Small intestine (tissue), 7 donors: ENCODE measurements at regions not wholly inside any gene's neighbourhood (a gene's known extent, or its start where the extent isn't known, plus 50 kb on each side); places are given as distances from the start of the nearest gene placed in this dataset.

Experiments
- DNase-seq, 2 donors: peaks; one replicate each; pipeline versions ENCODE4 v3.0.0 to v3.0.0-alpha.2; 2013
- FAIRE-seq: peaks from 2 replicates; lab custom pipeline; 2012; peaks lifted over from hg19 to GRCh38; lab: Jason Lieb, UNC
- H3K27ac ChIP-seq, 3 donors: one replicate each; pipeline ENCODE4 v1.5.1; 2013; ENCODE audit warnings: low read length in 2 of 3, mild to moderate bottlenecking in 2 of 3, control low read depth in 1 of 3, inconsistent platforms in 1 of 3, low read depth in 1 of 3, moderate library complexity in 1 of 3
- H3K27me3 ChIP-seq, 3 donors: one replicate each; pipeline ENCODE4 v1.6.1; 2013; ENCODE audit warnings: low read length in 3 of 3, inconsistent platforms in 1 of 3; ENCODE audit not compliant: control insufficient read depth in 3 of 3, insufficient read depth in 3 of 3
- H3K36me3 ChIP-seq, 3 donors: one replicate each; pipeline ENCODE4 v1.6.1; 2013; ENCODE audit warnings: low read length in 3 of 3, inconsistent platforms in 1 of 3, low read depth in 1 of 3, mild to moderate bottlenecking in 1 of 3, moderate library complexity in 1 of 3; ENCODE audit not compliant: control insufficient read depth in 3 of 3, insufficient read depth in 2 of 3
- H3K4me1 ChIP-seq, 3 donors: one replicate each; pipeline ENCODE4 v1.6.1; 2013; ENCODE audit warnings: low read length in 2 of 3, inconsistent platforms in 1 of 3, low read depth in 1 of 3, mild to moderate bottlenecking in 1 of 3, moderate library complexity in 1 of 3; ENCODE audit not compliant: control insufficient read depth in 3 of 3, insufficient read depth in 2 of 3
- H3K4me3 ChIP-seq, 3 donors: one replicate each; pipeline ENCODE4 v1.5.1; 2013; ENCODE audit warnings: low read length in 3 of 3, control low read depth in 1 of 3, inconsistent platforms in 1 of 3, low read depth in 1 of 3, mild to moderate bottlenecking in 1 of 3, moderate library complexity in 1 of 3
- H3K9me3 ChIP-seq, 2 donors: one replicate each; pipeline ENCODE4 v1.6.1; 2013; ENCODE audit warnings: low read depth in 1 of 2, low read length in 1 of 2; ENCODE audit not compliant: control insufficient read depth in 2 of 2, insufficient read depth in 1 of 2
- WGBS, 3 donors: extraction: QIAGEN DNeasy Blood & Tissue Kit; methylation state at CpG; one replicate each; pipeline ENCODE4 v1.1.7; 2013; 5-methylcytosine and 5-hydroxymethylcytosine counted together
- donor health status: healthy with polysubstance abuse.
- donor health status: control.
- donor health status: control.
- donor health status: Bipolar disorder and iron deficiency.
- donor health status: healthy.

DNA sequence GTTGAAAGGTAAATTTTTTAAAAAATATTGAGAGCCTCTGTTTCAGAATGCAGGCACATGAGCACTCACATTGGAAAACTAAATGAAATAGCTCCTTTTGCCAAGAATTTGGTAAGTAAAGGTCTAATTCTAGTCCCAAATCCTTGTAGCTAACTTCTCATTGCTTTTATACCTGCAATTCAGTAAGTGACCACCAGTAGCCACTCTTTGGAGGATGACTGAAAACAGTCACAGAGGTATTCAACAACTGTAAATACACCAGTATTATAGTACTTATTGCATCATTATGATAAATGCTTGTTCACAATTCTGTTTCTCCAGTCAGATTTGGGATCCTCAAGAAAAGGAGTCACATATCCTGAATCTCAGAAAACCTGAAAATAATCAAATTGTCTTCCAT is 562.4 kb upstream of the CDH11 start:
- FAIRE-seq = no peak
- no peaks in the 10 kb centered on the region for H3K27me3 ChIP-seq
- DNase-seq = no peak

DNA sequence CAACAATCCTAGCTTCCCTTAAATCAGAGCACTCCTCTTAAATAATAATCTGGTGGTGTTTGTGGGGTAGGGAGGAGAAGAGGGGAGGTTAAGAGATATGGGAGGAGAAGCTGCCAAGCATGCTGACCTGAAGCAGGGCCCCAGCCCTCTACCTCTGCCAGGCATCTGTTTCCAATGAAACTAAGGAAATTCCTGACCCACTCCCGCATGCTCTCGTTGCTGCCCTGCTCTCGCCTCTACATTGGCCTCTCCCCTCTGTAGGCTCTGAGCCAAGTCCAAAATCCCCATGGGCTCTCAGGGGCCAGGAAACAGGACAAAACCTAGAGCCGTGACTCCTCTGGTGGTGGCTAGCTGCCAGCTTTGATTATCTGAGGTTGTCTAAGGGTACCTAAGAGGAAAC is 559.5 kb upstream of the CDH11 start:
- FAIRE-seq = no peak

More for the DNA sequence above, 562.4 kb upstream of the CDH11 start:
- Histone ChIP-seq H3K27ac (no peak overlapping the region), H3K36me3 (no peaks in the 10 kb centered on the region), H3K4me3 (no peak overlapping the region), H3K4me1 (no peaks in the 10 kb centered on the region), H3K9me3 (peaks cover 0 to 3% of the 10 kb centered on the region in 2 donors)

DNA sequence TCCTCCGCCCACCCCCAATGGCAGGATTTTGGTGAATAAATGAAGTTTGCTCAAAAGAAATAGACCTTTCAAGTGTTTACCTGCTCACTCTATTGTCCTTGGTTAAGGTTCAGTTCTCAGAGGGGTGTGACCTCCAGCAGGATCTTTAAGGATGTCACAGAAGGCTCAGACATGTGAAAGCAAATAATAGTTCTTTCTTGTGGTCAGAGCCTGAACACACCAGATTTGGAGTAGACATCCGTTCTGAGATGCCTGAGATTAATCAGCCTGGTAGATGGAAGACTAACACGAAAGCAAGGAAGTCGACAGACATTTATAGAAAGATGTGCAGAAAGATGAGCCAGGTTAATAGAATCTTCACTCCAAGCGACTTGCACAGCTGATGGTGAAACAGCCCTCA is 557.9 kb upstream of the CDH11 start:
- WGBS, 3 donors = 78 to 82% (median 82%) methylated on average over 5 of the region's 5 CpGs
- FAIRE-seq = no peak
- Histone ChIP-seq H3K4me1 (no peaks in the 10 kb centered on the region), H3K27ac (no peak overlapping the region), H3K36me3 (no peaks in the 10 kb centered on the region), H3K4me3 (no peak overlapping the region), H3K27me3 (no peaks in the 10 kb centered on the region), H3K9me3 (no peaks in the 10 kb centered on the region)
- DNase-seq = no peak

More for the DNA sequence above, 559.5 kb upstream of the CDH11 start:
- no peak for DNase-seq
- Histone ChIP-seq H3K4me1 (no peaks in the 10 kb centered on the region), H3K27ac (no peak overlapping the region), H3K36me3 (no peaks in the 10 kb centered on the region), H3K4me3 (no peak overlapping the region), H3K27me3 (no peaks in the 10 kb centered on the region), H3K9me3 (no peaks in the 10 kb centered on the region)
- WGBS, 3 donors = 51 to 73% (median 66%) methylated on average over 4 of the region's 4 CpGs

DNA sequence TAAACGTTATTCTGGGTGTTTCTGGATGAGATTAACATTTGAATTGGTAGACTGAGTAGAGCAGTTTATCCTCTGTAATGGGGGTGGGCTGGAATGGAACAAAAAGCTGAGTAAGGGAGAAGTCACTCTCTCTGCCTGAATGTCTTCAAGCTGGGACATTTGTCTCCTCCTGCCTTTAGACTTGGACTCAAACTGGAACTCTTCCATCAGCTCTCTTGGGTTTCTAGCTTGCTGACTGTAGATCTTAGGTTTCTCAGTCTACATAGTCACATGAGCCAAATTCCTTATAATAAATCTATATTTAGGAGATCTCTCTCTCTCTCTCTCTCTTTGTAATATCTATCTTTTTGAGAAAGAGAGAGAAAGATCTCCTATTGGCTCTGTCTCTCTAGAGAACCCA is 553.3 kb upstream of the CDH11 start:
- H3K9me3 ChIP-seq = no peaks in the 10 kb centered on the region
- FAIRE-seq = no peak
- no peak for DNase-seq
- no peak overlapping the region for H3K27ac ChIP-seq
- H3K36me3 ChIP-seq = no peaks in the 10 kb centered on the region
- WGBS, 3 donors = 15 to 31% (median 28%) methylated on average over 1 of the region's 1 CpG
- H3K27me3 ChIP-seq = no peaks in the 10 kb centered on the region
- no peaks in the 10 kb centered on the region for H3K4me1 ChIP-seq
- no peak overlapping the region for H3K4me3 ChIP-seq

DNA sequence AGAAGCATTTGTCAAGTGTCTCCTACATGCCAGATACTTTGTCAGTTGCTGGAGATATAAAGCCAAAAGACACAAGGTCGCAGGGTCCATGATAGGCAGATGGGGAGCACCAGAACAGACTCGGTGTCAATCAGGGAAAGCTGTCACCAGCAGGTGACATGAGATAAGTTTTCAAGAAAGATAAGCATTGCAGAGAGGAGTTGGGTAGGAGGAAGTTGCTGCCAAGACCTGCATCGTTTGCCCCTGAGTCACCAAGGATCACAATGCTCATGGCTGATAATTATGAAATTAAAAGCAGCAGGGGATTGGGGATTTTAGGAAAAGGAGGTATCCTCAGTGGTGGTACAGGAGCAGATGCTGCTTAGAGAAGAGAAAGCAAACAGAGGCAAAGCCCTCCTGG is 551.1 kb upstream of the CDH11 start:
- WGBS, 3 donors = 27 to 50% (median 30%) methylated on average over 3 of the region's 3 CpGs
- H3K36me3 ChIP-seq = no peaks in the 10 kb centered on the region
- no peak overlapping the region for H3K4me3 ChIP-seq
- H3K9me3 ChIP-seq = no peaks in the 10 kb centered on the region
- DNase-seq (no peak), FAIRE-seq (no peak)
- no peaks in the 10 kb centered on the region for H3K27me3 ChIP-seq
- H3K27ac ChIP-seq = no peak overlapping the region
- H3K4me1 ChIP-seq = no peaks in the 10 kb centered on the region

DNA sequence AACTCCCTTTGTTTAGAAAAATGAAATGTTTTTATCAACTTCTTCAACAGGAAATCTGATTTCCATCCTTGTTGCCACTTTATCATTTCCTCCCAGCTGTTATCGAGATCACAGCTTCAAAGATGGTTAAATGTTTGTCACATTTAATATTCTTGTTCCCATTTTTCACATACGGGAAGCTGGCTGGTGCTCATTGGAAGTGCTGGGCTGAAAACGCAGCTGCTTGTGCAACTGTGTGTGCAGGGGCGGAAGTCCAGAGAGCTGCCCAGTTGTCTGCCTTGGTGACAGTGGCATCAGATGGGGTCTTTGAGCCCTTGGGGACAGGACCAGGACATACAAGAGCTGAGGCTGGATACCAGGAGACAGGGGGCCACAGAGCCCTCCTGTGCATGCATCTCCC is 549.2 kb upstream of the CDH11 start:
- Histone ChIP-seq H3K4me1 (no peaks in the 10 kb centered on the region), H3K27ac (no peak overlapping the region), H3K36me3 (no peaks in the 10 kb centered on the region), H3K9me3 (no peaks in the 10 kb centered on the region), H3K27me3 (no peaks in the 10 kb centered on the region), H3K4me3 (no peak overlapping the region)
- WGBS, 3 donors = 44 to 68% (median 61%) methylated on average over 4 of the region's 4 CpGs
- FAIRE-seq = no peak
- no peak for DNase-seq

DNA sequence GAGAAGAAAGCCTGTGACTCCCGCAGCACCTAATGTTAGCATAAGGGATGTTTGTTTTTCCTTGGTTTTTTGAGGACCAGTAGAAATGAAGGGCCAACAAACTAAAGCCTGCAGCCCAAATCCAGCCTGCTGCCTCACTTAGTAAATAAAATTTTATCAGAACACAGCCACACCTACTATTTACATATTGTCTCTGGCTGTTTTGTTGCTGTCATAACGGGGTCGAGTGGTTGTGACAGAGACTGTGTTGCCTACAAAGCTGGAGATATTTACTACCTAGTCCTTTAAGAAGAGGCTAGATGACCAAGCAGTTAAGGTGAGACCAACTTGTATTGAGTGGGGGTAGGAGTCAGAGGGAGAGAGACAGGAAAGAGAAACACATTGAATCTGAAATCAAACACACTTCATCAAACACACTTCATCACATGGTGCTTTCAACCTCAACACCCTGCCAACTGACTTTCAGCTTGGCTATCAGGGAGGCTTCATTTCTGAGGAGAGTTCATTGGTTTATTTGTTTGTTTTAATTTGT is 546.3 kb upstream of the CDH11 start:
- no peak for FAIRE-seq

DNA sequence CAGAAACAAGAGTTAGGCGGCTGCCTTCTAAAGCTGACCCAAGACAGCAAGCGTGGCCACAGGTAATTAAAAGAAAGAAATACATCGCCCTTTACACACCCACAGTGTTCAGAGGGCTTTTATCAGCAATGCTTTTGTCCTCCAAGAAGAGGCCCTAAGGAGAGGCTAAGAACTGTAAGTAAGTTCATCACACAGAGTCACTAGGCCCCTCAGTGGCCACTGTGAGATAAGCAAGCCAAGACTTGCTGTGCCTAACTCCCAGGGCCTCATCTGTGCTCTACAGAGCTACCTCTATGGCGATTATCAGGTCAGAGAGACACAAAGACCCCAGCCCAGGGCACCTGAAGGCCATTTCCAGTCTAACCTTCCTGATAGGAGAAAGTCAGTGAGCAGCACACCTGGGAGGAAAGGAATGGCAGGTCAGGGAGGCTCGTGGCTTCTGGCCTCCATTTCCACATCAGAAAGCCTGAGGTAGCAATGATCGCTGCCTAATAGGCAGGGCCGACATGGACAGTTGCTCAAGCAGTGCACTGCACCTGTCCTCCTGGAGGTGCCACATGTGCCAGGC is 545.2 kb upstream of the CDH11 start:
- Histone ChIP-seq H3K27ac (no peak overlapping the region), H3K9me3 (no peaks in the 10 kb centered on the region), H3K4me1 (no peaks in the 10 kb centered on the region), H3K36me3 (no peaks in the 10 kb centered on the region), H3K27me3 (no peaks in the 10 kb centered on the region), H3K4me3 (no peak overlapping the region)
- WGBS, 3 donors = 73 to 79% (median 78%) methylated on average over 7 of the region's 7 CpGs
- FAIRE-seq (no peak), DNase-seq (no peak)

More for the DNA sequence above, 546.3 kb upstream of the CDH11 start:
- Histone ChIP-seq H3K4me1 (no peaks in the 10 kb centered on the region), H3K27me3 (no peaks in the 10 kb centered on the region), H3K9me3 (no peaks in the 10 kb centered on the region), H3K4me3 (no peak overlapping the region), H3K36me3 (no peaks in the 10 kb centered on the region), H3K27ac (no peak overlapping the region)
- WGBS, 3 donors = 8 to 51% (median 33%) methylated on average over 3 of the region's 3 CpGs
- no peak for DNase-seq
